HCT116 (cell line): ENCODE measurements at regions not wholly inside any gene's neighbourhood (a gene's known extent, or its start where the extent isn't known, plus 50 kb on each side); places are given as distances from the start of the nearest gene placed in this dataset.

Experiments used
- ATAC-seq: fragments of 200-7000 bp; cut with Tn5 transposase; 2 replicates; pipeline ENCODE4 v1.9.1; 2020; ENCODE audit warnings: mild to moderate bottlenecking, moderate library complexity
- BruUV-seq: library from RNA; stranded (reverse); fragments of 400-500 nt; replicated peaks from 2 replicates; lab custom pipeline; 2021; lab: Mats Ljungman, UMichigan
- CTCF ChIA-PET: fragments of 300-600 bp; sonication (Branson Sonifier 250); formaldehyde crosslinking; loops from one replicate; lab custom pipeline; 2021; ENCODE audit warnings: antibody characterized with exemption; lab: Charles Lee
- POLR2A ChIA-PET: fragments of 300-600, 350-600 bp; sonication (Branson Sonifier 250); formaldehyde crosslinking; loops from one replicate; lab custom pipeline; 2021; ENCODE audit warnings: antibody characterized with exemption; lab: Charles Lee
- RAD21 ChIA-PET, 2 experiments: fragments of 300-600 bp; sonication (Branson Sonifier 250); formaldehyde crosslinking; loops; one replicate each; lab custom pipeline; 2023; ENCODE audit warnings: low total read pairs in 2 of 2; ENCODE audit not compliant: uncharacterized antibody in 2 of 2, unreplicated experiment in 2 of 2, low non-redundant PET in 1 of 2; lab: Charles Lee
- DNase-seq: peaks from one replicate; pipeline ENCODE4 v3.0.0-alpha.2; 2010; ENCODE audit warnings: low read depth, low spot score
- H2AFZ ChIP-seq: fragments of 200-600 bp; shearing (Covaris generic), sonication (generic); 2 replicates; pipeline ENCODE4 v1.6.1; 2017; ENCODE audit warnings: low read depth, mixed run types, mixed read lengths, antibody characterized with exemption, low read length; ENCODE audit not compliant: poor library complexity, severe bottlenecking
- H3K27ac ChIP-seq: 2 replicates; pipeline ENCODE4 v1.5.1; 2012; ENCODE audit warnings: low read depth, low read length
- H3K27me3 ChIP-seq: fragments of 200-600 bp; sonication (generic); 2 replicates; pipeline ENCODE4 v1.6.1; 2016; ENCODE audit warnings: mixed run types, low read length, mixed read lengths; ENCODE audit not compliant: insufficient read depth
- H3K36me3 ChIP-seq, 2 experiments: fragments of 200-500 bp in 1 of 2; fragments of 200-600 bp in 1 of 2; sonication (Bioruptor generic) in 1 of 2; sonication (generic) in 1 of 2; 2 replicates each; pipeline versions ENCODE4 v1.5.1 to v1.6.1; 2014 to 2016; ENCODE audit warnings: low read length in 2 of 2, inconsistent platforms in 1 of 2, mixed read lengths in 1 of 2, mixed run types in 1 of 2; ENCODE audit not compliant: insufficient read depth in 2 of 2, control insufficient read depth in 1 of 2
- H3K4me1 ChIP-seq, 2 experiments: fragments of 200-600 bp in 1 of 2; sonication (generic) in 1 of 2; 2 replicates each; pipeline versions ENCODE4 v1.5.1 to v1.6.1; 2012 to 2017; ENCODE audit warnings: low read length in 2 of 2, inconsistent platforms in 1 of 2, mild to moderate bottlenecking in 1 of 2, mixed read lengths in 1 of 2, mixed run types in 1 of 2, moderate library complexity in 1 of 2; ENCODE audit not compliant: insufficient read depth in 2 of 2, control insufficient read depth in 1 of 2
- H3K4me2 ChIP-seq: fragments of 200-600 bp; sonication (generic); 2 replicates; pipeline ENCODE4 v1.6.1; 2017; ENCODE audit warnings: mixed run types, low read length, mixed read lengths
- H3K4me3 ChIP-seq, 2 experiments: fragments of 200-600 bp in 1 of 2; sonication (generic) in 1 of 2; replicated peaks in 1 of 2; 2 replicates each; pipeline ENCODE4 v1.5.1; 2011 to 2016; ENCODE audit warnings: low read length in 2 of 2, control low read depth in 1 of 2, low read depth in 1 of 2, mild to moderate bottlenecking in 1 of 2, mixed read lengths in 1 of 2, mixed run types in 1 of 2
- H3K79me2 ChIP-seq: fragments of 200-600 bp; sonication (generic); 2 replicates; pipeline ENCODE4 v1.6.1; 2017; ENCODE audit warnings: mild to moderate bottlenecking, mixed run types, low read length, moderate library complexity, mixed read lengths; ENCODE audit not compliant: insufficient read depth
- H3K9ac ChIP-seq: fragments of 200-600 bp; sonication (generic); 2 replicates; pipeline ENCODE4 v1.6.1; 2016; ENCODE audit warnings: low read length, mixed read lengths
- H3K9me2 ChIP-seq: fragments of 200-600 bp; sonication (generic), shearing (Covaris generic); 2 replicates; pipeline ENCODE4 v1.6.1; 2017; ENCODE audit warnings: mixed run types, mild to moderate bottlenecking, moderate library complexity; ENCODE audit not compliant: insufficient read depth
- H3K9me3 ChIP-seq, 2 experiments: fragments of 200-500 bp in 1 of 2; fragments of 200-600 bp in 1 of 2; sonication (Bioruptor generic) in 1 of 2; sonication (generic) in 1 of 2; 2 replicates each; pipeline ENCODE4 v1.6.1; 2014 to 2017; ENCODE audit warnings: low read length in 2 of 2, mixed read lengths in 2 of 2, inconsistent platforms in 1 of 2, low read depth in 1 of 2, mild to moderate bottlenecking in 1 of 2, mixed run types in 1 of 2, moderate library complexity in 1 of 2; ENCODE audit not compliant: control insufficient read depth in 1 of 2, insufficient read depth in 1 of 2
- H4K20me1 ChIP-seq: fragments of 200-600 bp; sonication (generic), shearing (Covaris generic); 2 replicates; pipeline ENCODE4 v1.6.1; 2017; ENCODE audit warnings: mixed run types, mild to moderate bottlenecking, moderate library complexity; ENCODE audit not compliant: insufficient read depth
- ATF3 ChIP-seq: IDR thresholded peaks from 2 replicates; pipeline ENCODE4 v1.6.1; 2012
- CTCF ChIP-seq, 3 experiments: fragments of 200-600 bp in 1 of 3; sonication (generic) in 1 of 3; IDR thresholded peaks in 2 of 3; conservative IDR thresholded peaks in 1 of 3; 2 replicates each; pipeline ENCODE4 v1.5.1; 2012 to 2017; ENCODE audit warnings: low read depth in 2 of 3, low read length in 2 of 3, antibody characterized with exemption in 1 of 3, borderline replicate concordance in 1 of 3, control low read depth in 1 of 3, mild to moderate bottlenecking in 1 of 3, mixed read lengths in 1 of 3, mixed run types in 1 of 3, moderate library complexity in 1 of 3; ENCODE audit not compliant: insufficient read depth in 1 of 3
- EGR1 ChIP-seq: IDR thresholded peaks from 2 replicates; pipeline ENCODE4 v1.6.1; 2012; ENCODE audit warnings: low read depth
- EZH2 ChIP-seq: fragments of 200-600 bp; sonication (generic); IDR thresholded peaks from 2 replicates; pipeline ENCODE4 v1.6.1; 2017; ENCODE audit warnings: antibody characterized with exemption, mixed run types
- FOSL1 ChIP-seq: IDR thresholded peaks from 2 replicates; pipeline ENCODE4 v1.6.1; 2012; ENCODE audit warnings: low read depth
- JUND ChIP-seq: IDR thresholded peaks from 2 replicates; pipeline ENCODE4 v1.6.1; 2012
- REST ChIP-seq: IDR thresholded peaks from 2 replicates; pipeline ENCODE4 v1.6.1; 2012; ENCODE audit warnings: low read depth
- SP1 ChIP-seq: IDR thresholded peaks from 2 replicates; pipeline ENCODE4 v1.6.1; 2012; ENCODE audit warnings: low read depth
- SRF ChIP-seq: IDR thresholded peaks from 2 replicates; pipeline ENCODE4 v1.6.1; 2012; ENCODE audit warnings: low read depth
- TCF7L2 ChIP-seq: IDR thresholded peaks from 2 replicates; pipeline ENCODE4 v1.7.0; 2011; ENCODE audit warnings: borderline replicate concordance, inconsistent platforms; ENCODE audit not compliant: insufficient read depth, insufficient read length; ENCODE audit errors: extremely low read depth
- YY1 ChIP-seq: IDR thresholded peaks from 2 replicates; pipeline ENCODE4 v1.6.1; 2011; ENCODE audit warnings: low read length, low read depth, moderate library complexity, mild to moderate bottlenecking; ENCODE audit not compliant: insufficient replicate concordance; ENCODE audit errors: extremely low read depth
- ZBTB33 ChIP-seq: IDR thresholded peaks from 2 replicates; pipeline ENCODE4 v1.6.1; 2011; ENCODE audit warnings: mild to moderate bottlenecking, low read length, moderate library complexity; ENCODE audit not compliant: insufficient replicate concordance; ENCODE audit errors: extremely low read depth
- ZNF274 ChIP-seq: fragments of 200-500 bp; sonication (Bioruptor generic); IDR thresholded peaks from 2 replicates; pipeline ENCODE4 v1.6.1; 2014; ENCODE audit warnings: mild to moderate bottlenecking, low read depth, low read length, inconsistent platforms
- intact Hi-C: fragments of 100-400 bp; cut with micrococcal nuclease; formaldehyde crosslinking; loops from 2 replicates; pipeline ENCODE4 v1.10.0; 2022

GRCh38 chr3:90136456-90137191, 1029.2 kb downstream of the EPHA3 start:
- H3K9me2 ChIP-seq, result no peaks in the 10 kb centered on the region
- H3K27me3 ChIP-seq, result no peaks in the 10 kb centered on the region
- no peaks in the 10 kb centered on the region for H3K4me1 ChIP-seq
- peaks cover 3 to 8% of the 10 kb centered on the region in 2 experiments; a peak in 2 of 4 replicates for H3K9me3 ChIP-seq
- no peak overlapping the region for H2AFZ ChIP-seq
- no peak overlapping the region for H3K4me2 ChIP-seq
- no TSS peak for BruUV-seq
- H3K27ac ChIP-seq, result no peak overlapping the region
- H3K4me3 ChIP-seq, result no peak overlapping the region
- H3K36me3 ChIP-seq, result no peaks in the 10 kb centered on the region
- CTCF ChIA-PET, result no interaction called here
- H3K79me2 ChIP-seq, result no peaks in the 10 kb centered on the region
- intact Hi-C loops, result no loop called here
- no peak for DNase-seq
- H4K20me1 ChIP-seq, result no peaks in the 10 kb centered on the region
- TF ChIP-seq ZBTB33 (no peak), ZNF274 (no peak), YY1 (no peak), EGR1 (no peak), JUND (no peak), CTCF (IDR thresholded peaks at IDR 0.05 in 2 of 3, conservative IDR thresholded peaks at IDR 0.05 in 1 of 3; ENCODE audit: borderline replicate concordance in 1 of 3, insufficient read depth in 1 of 3, low read depth in 2 of 3, low read length in 2 of 3) (no peak), ATF3 (no peak), TCF7L2 (no peak), REST (no peak), EZH2 (no peak), SP1 (no peak), FOSL1 (no peak), SRF (no peak)
- TF ChIP-seq, all 23 proteins: peak for 0
- no peak for ATAC-seq
- no peak overlapping the region for H3K9ac ChIP-seq
- POLR2A ChIA-PET, result no interaction called here
- RAD21 ChIA-PET, result no interaction called here
